Dedifferentiated amniotic fluid mesenchymal stem cell (primary cell): ENCODE measurements at regions not wholly inside any gene's neighbourhood (a gene's known extent, or its start where the extent isn't known, plus 50 kb on each side); places are given as distances from the start of the nearest gene placed in this dataset.
"Not testable (repeated sequence)": the region's sequence is repeated elsewhere in the genome, so short reads cannot be mapped to it uniquely, and the experiment has no call there.

Source experiments
- DNase-seq: peaks from one replicate; pipeline ENCODE4 v3.0.0-alpha.2; 2016; ENCODE audit errors: extremely low spot score

- peak; percentile 53 for DNase-seq
Measured at GRCh38 chr6:100099189-100100074, 105.4 kb upstream of the MCHR2 start.

DNA sequence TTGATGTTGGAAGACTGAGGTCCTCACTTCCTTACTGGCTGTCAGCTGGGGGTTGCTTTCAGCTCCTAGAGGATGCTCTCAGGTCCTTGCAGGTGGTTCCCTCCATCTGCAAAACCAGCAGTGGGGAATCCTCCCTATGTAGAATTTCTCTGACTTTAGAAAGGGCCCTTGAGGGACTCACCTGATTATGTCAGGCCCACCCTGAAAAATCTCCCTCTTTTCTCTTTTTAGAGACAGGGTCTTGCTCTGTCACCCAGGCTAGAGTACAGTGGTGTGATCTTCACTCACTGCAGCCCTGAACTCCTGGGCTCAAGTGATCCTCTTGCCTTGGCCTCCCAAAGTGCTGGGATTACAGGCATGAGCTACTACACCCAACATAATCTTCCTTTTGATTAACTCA is 102.9 kb upstream of the MCHR2 start:
- DNase-seq = no peak

DNA sequence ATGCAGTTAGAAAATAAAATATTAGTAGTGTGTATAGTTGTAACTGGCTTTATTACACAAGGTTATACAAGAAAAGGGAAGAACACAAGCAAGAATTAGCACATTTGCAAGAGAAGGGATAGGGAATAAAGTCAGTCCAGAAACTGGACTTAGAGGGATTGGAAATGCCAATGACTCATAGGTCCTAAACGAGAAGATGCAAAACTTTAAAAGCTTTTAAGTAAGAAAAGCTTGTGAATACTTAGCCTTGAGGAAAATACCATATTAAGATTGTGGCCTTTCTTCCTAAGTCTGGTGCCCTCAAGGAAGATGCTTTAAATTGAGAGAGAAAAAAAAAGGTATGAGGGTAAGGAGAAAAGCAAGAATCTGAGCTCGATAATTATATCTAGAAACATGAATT is 102.3 kb upstream of the MCHR2 start:
- DNase-seq = no peak

- no peak for DNase-seq
Measured at GRCh38 chr6:100093405-100093804, 99.4 kb upstream of the MCHR2 start.

GRCh38 chr6:100088009-100088408 is 94.0 kb upstream of the MCHR2 start:
- peak; percentile 90 for DNase-seq

DNA sequence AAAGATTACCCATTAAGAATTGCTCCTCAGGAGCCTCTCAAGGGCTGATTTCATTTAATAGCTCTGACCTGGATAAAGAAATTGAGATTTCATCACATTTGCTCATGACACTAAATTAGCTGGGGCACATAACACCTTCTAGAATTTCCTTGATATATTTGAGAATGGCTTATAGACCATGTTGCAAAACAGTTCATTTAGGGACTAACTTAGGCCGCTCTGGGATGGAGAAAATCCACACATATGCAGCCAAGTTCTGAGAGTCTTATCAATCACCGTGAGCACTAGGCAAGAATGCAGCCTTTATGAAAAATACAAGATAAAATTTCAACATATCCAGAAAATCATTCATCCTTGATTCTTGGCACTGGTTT is 91.0 kb upstream of the MCHR2 start:
- DNase-seq = no peak

DNA sequence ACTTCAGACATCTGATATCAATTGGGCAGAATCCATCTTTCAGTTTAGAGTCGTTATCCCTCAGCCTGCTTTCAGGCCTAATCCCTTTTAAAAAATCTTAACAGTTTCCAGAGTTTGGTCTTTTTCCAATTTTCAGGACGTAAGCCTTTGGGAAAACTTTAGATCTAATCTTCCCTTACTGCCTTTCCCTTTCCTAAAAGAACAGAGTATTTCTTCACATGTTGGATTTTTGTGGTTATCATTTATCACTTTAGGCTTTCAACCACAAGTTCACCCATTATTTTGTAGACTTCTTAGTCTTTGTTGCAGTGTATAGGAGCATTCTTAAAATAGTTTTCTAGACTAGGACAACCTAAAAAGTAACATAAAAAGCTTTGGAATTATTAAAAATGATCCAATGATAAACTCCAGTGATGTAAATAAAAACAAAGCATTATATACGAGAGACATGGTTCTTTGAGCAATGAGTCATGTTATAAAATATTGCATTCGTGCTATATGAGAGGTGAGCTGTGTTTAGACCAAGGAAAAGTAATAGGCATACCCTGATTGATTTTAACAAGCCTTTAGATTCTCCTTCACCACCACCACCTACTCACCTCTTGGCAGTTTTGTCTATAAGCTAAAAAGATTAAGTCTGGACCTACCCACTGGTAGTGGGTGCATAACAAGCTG is 90.4 kb upstream of the MCHR2 start:
- peak; percentile 47 for DNase-seq

GRCh38 chr6:100078509-100078908 is 84.5 kb upstream of the MCHR2 start:
- DNase-seq = no peak

- no peak for DNase-seq
Measured at GRCh38 chr6:100065348-100065747, 71.3 kb upstream of the MCHR2 start.

- no peak for DNase-seq
Measured at GRCh38 chr6:100062621-100063020, 68.6 kb upstream of the MCHR2 start.

- no peak for DNase-seq
Measured at GRCh38 chr6:100057941-100058340, 63.9 kb upstream of the MCHR2 start.

GRCh38 chr6:100050550-100050949 is 56.5 kb upstream of the MCHR2 start:
- DNase-seq = no peak

- DNase-seq = not testable (repeated sequence)
Measured at GRCh38 chr6:100043961-100044360, 49.9 kb upstream of the MCHR2 start.
